ENCODE measurements at regions not wholly inside any gene's neighbourhood (a gene's known extent, or its start where the extent isn't known, plus 50 kb on each side); places are given as distances from the start of the nearest gene placed in this dataset.

DNA sequence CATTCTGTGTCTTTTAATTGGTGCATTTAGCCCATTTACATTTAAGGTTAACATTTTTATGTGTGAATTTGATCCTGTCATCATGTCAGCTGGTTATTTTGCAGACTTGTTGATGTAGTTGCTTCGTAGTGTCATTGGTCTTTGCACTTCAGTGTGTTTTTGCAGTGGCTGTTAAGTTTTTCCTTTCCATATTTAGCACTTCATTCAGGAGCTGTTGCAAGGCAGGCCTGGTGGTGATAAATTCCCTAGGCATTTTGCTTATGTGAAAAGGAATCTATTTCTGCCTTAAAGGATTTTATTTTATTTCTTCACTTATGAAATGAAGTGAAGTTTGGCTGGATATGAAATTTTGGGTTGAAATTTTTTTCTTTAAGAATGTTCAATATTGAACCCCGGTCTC lies 70.2 kb upstream of the CD96 start:
- ATAC-seq = no peak
- no peak for DNase-seq
- H3K9me3 ChIP-seq (ENCODE audit: control insufficient read depth, insufficient read depth, low read length) = no peaks in the 10 kb centered on the region
- WGBS (ENCODE audit: insufficient coverage) = 95% methylated on average over 2 of the region's 2 CpGs
- Mint-ChIP-seq H3K36me3 (peaks cover 8% of the 10 kb centered on the region), H3K27me3 (ENCODE audit: low read depth in 2 of 2) (peaks cover 17 to 42% of the 10 kb centered on the region in 2 donors), H3K9me3 (peaks cover 4% of the 10 kb centered on the region in 2 donors), H3K4me1 (no peaks in the 10 kb centered on the region), H3K4me3 (no peak overlapping the region), H3K27ac (no peak overlapping the region)
- no peaks in the 10 kb centered on the region for H3K4me1 ChIP-seq (ENCODE audit: control insufficient read depth, insufficient read depth, low read length)
- no peaks in the 10 kb centered on the region for H3K36me3 ChIP-seq (ENCODE audit: control insufficient read depth, insufficient read depth, low read length)
- no peaks in the 10 kb centered on the region for H3K27me3 ChIP-seq (ENCODE audit: control insufficient read depth, insufficient read depth, low read length)
- H3K4me3 ChIP-seq (ENCODE audit: low read length) = no peak overlapping the region
- intact Hi-C loops (cut with micrococcal nuclease) = no loop called here
- H3K27ac ChIP-seq (ENCODE audit: low read length) = no peak overlapping the region
- TF ChIP-seq, protein P1, sequence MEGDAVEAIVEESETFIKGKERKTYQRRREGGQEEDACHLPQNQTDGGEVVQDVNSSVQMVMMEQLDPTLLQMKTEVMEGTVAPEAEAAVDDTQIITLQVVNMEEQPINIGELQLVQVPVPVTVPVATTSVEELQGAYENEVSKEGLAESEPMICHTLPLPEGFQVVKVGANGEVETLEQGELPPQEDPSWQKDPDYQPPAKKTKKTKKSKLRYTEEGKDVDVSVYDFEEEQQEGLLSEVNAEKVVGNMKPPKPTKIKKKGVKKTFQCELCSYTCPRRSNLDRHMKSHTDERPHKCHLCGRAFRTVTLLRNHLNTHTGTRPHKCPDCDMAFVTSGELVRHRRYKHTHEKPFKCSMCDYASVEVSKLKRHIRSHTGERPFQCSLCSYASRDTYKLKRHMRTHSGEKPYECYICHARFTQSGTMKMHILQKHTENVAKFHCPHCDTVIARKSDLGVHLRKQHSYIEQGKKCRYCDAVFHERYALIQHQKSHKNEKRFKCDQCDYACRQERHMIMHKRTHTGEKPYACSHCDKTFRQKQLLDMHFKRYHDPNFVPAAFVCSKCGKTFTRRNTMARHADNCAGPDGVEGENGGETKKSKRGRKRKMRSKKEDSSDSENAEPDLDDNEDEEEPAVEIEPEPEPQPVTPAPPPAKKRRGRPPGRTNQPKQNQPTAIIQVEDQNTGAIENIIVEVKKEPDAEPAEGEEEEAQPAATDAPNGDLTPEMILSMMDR (IDR thresholded peaks at IDR 0.05) = no peak

DNA sequence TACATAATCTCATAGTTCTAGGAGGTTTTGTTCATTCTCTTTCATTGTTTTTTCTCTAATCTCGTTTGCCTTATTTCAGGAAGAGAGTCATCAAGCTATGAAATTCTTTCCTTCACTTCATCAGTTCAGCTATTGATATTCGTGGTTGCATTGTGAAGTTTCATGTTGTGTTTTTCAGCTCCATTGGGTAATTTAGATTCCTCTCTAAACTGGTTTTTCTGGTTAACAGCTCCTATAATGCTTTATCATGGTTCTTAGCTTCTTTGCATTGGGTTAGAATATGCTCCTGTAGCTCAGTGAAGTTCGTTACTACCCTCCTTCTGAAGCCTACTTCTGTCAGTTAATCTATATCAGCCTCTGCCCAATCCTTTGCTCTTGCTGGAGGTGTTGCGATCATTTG lies 69.4 kb upstream of the CD96 start:
- H3K27me3 Mint-ChIP-seq (ENCODE audit: low read depth in 2 of 2) = peaks cover 14 to 42% of the 10 kb centered on the region in 2 donors
- H3K4me1 Mint-ChIP-seq = no peaks in the 10 kb centered on the region
- intact Hi-C loops (cut with micrococcal nuclease) = no loop called here
- H3K27ac Mint-ChIP-seq = no peak overlapping the region
- Histone ChIP-seq H3K4me3 (ENCODE audit: low read length) (no peak overlapping the region), H3K36me3 (ENCODE audit: control insufficient read depth, insufficient read depth, low read length) (no peaks in the 10 kb centered on the region), H3K9me3 (ENCODE audit: control insufficient read depth, insufficient read depth, low read length) (no peaks in the 10 kb centered on the region), H3K4me1 (ENCODE audit: control insufficient read depth, insufficient read depth, low read length) (no peaks in the 10 kb centered on the region), H3K27ac (ENCODE audit: low read length) (no peak overlapping the region), H3K27me3 (ENCODE audit: control insufficient read depth, insufficient read depth, low read length) (no peaks in the 10 kb centered on the region)
- H3K36me3 Mint-ChIP-seq = peaks cover 8% of the 10 kb centered on the region
- ATAC-seq (no peak), DNase-seq (no peak)
- H3K4me3 Mint-ChIP-seq = no peak overlapping the region
- TF ChIP-seq, protein P1 (IDR thresholded peaks at IDR 0.05) = no peak
- WGBS (ENCODE audit: insufficient coverage) = 92% methylated on average over 1 of the region's 4 CpGs
- peaks cover 4% of the 10 kb centered on the region in 2 donors for H3K9me3 Mint-ChIP-seq

DNA sequence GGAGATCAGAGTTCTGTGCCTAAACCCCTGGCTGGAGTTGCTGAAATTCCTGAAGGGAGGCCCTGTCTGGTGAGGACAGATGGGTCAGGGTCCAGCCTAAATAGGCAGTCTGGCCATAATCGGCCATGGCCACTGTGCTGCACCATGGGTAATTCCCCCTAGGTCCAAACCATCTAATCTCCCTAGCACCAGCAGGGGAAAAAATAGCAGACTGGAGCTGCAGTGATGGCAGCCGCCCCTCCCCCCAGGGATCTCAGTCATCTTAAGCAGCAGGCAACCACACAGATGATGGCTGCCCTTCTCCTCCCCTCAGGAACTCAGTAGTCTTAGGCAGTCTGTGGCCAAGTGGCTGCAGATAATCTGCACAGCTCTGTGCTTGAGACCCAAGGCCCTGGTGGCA lies 68.4 kb upstream of the CD96 start:
- peaks cover 11 to 36% of the 10 kb centered on the region in 2 donors for H3K27me3 Mint-ChIP-seq (ENCODE audit: low read depth in 2 of 2)
- no peaks in the 10 kb centered on the region for H3K36me3 ChIP-seq (ENCODE audit: control insufficient read depth, insufficient read depth, low read length)
- TF ChIP-seq, protein P1 (IDR thresholded peaks at IDR 0.05) = no peak
- peaks cover 2 to 4% of the 10 kb centered on the region in 2 donors for H3K9me3 Mint-ChIP-seq
- WGBS (ENCODE audit: insufficient coverage) = 74% methylated on average over 2 of the region's 2 CpGs
- H3K4me1 Mint-ChIP-seq = no peaks in the 10 kb centered on the region
- H3K27ac Mint-ChIP-seq = no peak overlapping the region
- H3K27me3 ChIP-seq (ENCODE audit: control insufficient read depth, insufficient read depth, low read length) = no peaks in the 10 kb centered on the region
- intact Hi-C loops (cut with micrococcal nuclease) = no loop called here
- no peak overlapping the region for H3K4me3 Mint-ChIP-seq
- DNase-seq (peak in 1 of 2 donors; percentile 2), ATAC-seq (no peak)
- no peak overlapping the region for H3K27ac ChIP-seq (ENCODE audit: low read length)
- H3K9me3 ChIP-seq (ENCODE audit: control insufficient read depth, insufficient read depth, low read length) = no peaks in the 10 kb centered on the region
- H3K36me3 Mint-ChIP-seq = peaks cover 8% of the 10 kb centered on the region
- no peak overlapping the region for H3K4me3 ChIP-seq (ENCODE audit: low read length)
- H3K4me1 ChIP-seq (ENCODE audit: control insufficient read depth, insufficient read depth, low read length) = no peaks in the 10 kb centered on the region

DNA sequence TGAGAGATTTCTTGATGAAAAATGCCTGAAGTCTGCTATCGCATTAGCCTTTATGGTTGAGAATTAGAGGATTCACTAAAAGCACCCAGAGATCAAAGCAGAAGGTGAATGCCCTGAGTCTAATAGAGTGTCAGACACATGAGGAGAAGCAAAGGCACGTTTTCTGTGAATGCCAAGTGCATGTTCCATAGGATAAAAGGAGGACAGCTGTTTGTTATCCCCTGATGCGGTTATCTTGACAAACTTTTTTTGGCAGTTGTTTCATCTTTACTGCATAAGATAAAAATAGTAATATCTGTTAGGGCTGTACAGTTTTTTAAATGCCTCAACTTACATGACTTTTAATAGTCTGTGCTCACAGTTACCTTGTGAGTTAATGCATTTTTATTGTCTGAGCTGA lies 65.3 kb upstream of the CD96 start:
- H3K4me1 ChIP-seq (ENCODE audit: control insufficient read depth, insufficient read depth, low read length) = no peaks in the 10 kb centered on the region
- Mint-ChIP-seq H3K4me1 (no peaks in the 10 kb centered on the region), H3K27me3 (ENCODE audit: low read depth in 2 of 2) (peaks cover 8 to 17% of the 10 kb centered on the region in 2 donors), H3K36me3 (peaks cover 8% of the 10 kb centered on the region), H3K4me3 (no peak overlapping the region), H3K9me3 (no peaks in the 10 kb centered on the region), H3K27ac (no peak overlapping the region)
- H3K4me3 ChIP-seq (ENCODE audit: low read length) = no peak overlapping the region
- 65% methylated on average over 3 of the region's 3 CpGs for WGBS (ENCODE audit: insufficient coverage)
- no peak for ATAC-seq
- TF ChIP-seq, protein P1 (IDR thresholded peaks at IDR 0.05) = no peak
- no peak for DNase-seq
- no peak overlapping the region for H3K27ac ChIP-seq (ENCODE audit: low read length)
- H3K9me3 ChIP-seq (ENCODE audit: control insufficient read depth, insufficient read depth, low read length) = no peaks in the 10 kb centered on the region
- intact Hi-C loops (cut with micrococcal nuclease) = no loop called here
- no peaks in the 10 kb centered on the region for H3K36me3 ChIP-seq (ENCODE audit: control insufficient read depth, insufficient read depth, low read length)
- no peaks in the 10 kb centered on the region for H3K27me3 ChIP-seq (ENCODE audit: control insufficient read depth, insufficient read depth, low read length)
